Erythroblast (primary cell): ENCODE measurements at regions not wholly inside any gene's neighbourhood (a gene's known extent, or its start where the extent isn't known, plus 50 kb on each side); places are given as distances from the start of the nearest gene placed in this dataset.

Experiments used
- GATA1 ChIP-seq: IDR thresholded peaks from 2 replicates; pipeline ENCODE4 v1.6.1; 2011; ENCODE audit warnings: low read depth, mild to moderate bottlenecking, control low read depth, low read length, moderate library complexity
- POLR2A ChIP-seq: IDR thresholded peaks from 2 replicates; pipeline ENCODE4 v1.6.1; 2011; ENCODE audit warnings: mild to moderate bottlenecking, low read length

DNA sequence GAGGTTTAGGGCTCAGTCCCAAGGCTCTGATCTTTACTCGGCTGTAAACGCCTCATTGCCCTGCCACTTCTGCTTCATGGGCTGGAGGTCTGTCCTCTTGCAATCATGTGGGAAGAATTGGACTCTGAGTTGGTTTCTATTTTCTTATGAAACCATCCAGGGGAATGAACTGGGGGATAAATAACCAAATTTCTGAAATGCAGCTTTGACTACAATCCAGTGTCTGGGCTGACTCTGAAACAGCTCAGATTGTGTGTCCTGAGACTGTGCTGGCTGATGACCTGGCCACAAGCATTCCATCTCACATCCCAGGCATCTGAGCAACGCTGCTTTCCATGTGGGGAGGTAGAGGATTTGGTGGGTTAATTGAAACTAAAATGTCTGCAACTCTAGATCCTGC lies 71.0 kb upstream of the GALNT15 start:
- no peak for TF ChIP-seq POLR2A
- no peak for TF ChIP-seq GATA1
